ENCODE measurements at regions not wholly inside any gene's neighbourhood (a gene's known extent, or its start where the extent isn't known, plus 50 kb on each side); places are given as distances from the start of the nearest gene placed in this dataset.

GRCh38 chr13:21999666-22000065, 328.8 kb downstream of the FGF9 start:
- TF ChIP-seq GABPB1 (CRISPR knock-in tag; IDR thresholded peaks at IDR 0.05) (no peak), HDAC1 (IDR thresholded peaks at IDR 0.05) (no peak), JUN (IDR thresholded peaks at IDR 0.05; ENCODE audit: borderline replicate concordance, low read depth, low read length) (no peak), JUN (CRISPR knock-in tag; IDR thresholded peaks at IDR 0.05; ENCODE audit: borderline replicate concordance) (no peak), TBP (optimal IDR thresholded peaks at IDR 0.05; ENCODE audit: low read depth, low read length) (no peak), EHMT2 (IDR thresholded peaks at IDR 0.05) (no peak), MXI1 (IDR thresholded peaks at IDR 0.05; ENCODE audit: low read depth, low read length) (no peak), RBFOX2 (IDR thresholded peaks at IDR 0.05; ENCODE audit: low read depth, low read length) (no peak), GABPA (tag; conservative IDR thresholded peaks at IDR 0.05; ENCODE audit: low read depth) (no peak), ZNF165 (CRISPR knock-in tag; IDR thresholded peaks at IDR 0.05; ENCODE audit: borderline replicate concordance) (no peak), ZNF311 (CRISPR knock-in tag; IDR thresholded peaks at IDR 0.05) (no peak), ATF6 (CRISPR knock-in tag; IDR thresholded peaks at IDR 0.05) (no peak), GATAD2B (IDR thresholded peaks at IDR 0.05; ENCODE audit: borderline replicate concordance) (no peak), SMARCC2 (IDR thresholded peaks at IDR 0.05; ENCODE audit: low read depth) (no peak), EZH2 (IDR thresholded peaks at IDR 0.05; ENCODE audit: borderline replicate concordance, low read depth, low read length) (no peak)
